Stomach (tissue), 4 donors: ENCODE measurements at regions not wholly inside any gene's neighbourhood (a gene's known extent, or its start where the extent isn't known, plus 50 kb on each side); places are given as distances from the start of the nearest gene placed in this dataset.

Experiments used
- POLR2AphosphoS5 ChIP-seq, 3 donors: sonication (generic); formaldehyde crosslinking; IDR thresholded peaks; one replicate each; pipeline ENCODE4 v1.6.1; 2016; ENCODE audit warnings: antibody characterized with exemption in 3 of 3
- TF ChIP-seq, protein P1 (sequence below), 7 experiments: fragments of 450-650 bp in 4 of 7; fragments of 200-600 bp in 3 of 7; sonication (generic) in 3 of 7; IDR thresholded peaks; one replicate each; pipeline ENCODE4 v1.5.1; 2016 to 2019; ENCODE audit warnings: antibody characterized with exemption in 7 of 7, control low read depth in 2 of 7, mild to moderate bottlenecking in 1 of 7

DNA sequence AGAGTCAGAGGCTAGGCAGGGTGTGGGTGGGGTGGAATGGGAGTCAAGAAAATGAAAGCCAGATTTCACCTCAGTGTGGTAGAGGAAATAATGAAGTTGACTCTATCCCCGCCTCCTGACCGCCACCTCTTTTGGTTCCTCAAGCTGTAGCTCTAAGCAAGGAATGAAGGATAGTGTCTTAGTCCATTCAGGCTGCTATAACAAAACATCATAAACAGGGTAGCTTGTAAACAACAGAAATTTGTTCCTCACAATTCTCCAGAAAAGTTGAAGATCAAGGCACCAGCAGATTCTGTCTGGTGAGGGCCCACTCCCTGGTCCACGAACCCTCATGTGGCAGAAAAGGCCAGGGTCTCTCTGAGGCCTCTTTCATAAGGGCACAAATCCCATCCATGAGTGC lies 109.1 kb upstream of the AMN1 start:
- TF ChIP-seq POLR2AphosphoS5 (IDR thresholded peaks at IDR 0.05) = no peak
- TF ChIP-seq, protein P1, sequence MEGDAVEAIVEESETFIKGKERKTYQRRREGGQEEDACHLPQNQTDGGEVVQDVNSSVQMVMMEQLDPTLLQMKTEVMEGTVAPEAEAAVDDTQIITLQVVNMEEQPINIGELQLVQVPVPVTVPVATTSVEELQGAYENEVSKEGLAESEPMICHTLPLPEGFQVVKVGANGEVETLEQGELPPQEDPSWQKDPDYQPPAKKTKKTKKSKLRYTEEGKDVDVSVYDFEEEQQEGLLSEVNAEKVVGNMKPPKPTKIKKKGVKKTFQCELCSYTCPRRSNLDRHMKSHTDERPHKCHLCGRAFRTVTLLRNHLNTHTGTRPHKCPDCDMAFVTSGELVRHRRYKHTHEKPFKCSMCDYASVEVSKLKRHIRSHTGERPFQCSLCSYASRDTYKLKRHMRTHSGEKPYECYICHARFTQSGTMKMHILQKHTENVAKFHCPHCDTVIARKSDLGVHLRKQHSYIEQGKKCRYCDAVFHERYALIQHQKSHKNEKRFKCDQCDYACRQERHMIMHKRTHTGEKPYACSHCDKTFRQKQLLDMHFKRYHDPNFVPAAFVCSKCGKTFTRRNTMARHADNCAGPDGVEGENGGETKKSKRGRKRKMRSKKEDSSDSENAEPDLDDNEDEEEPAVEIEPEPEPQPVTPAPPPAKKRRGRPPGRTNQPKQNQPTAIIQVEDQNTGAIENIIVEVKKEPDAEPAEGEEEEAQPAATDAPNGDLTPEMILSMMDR (IDR thresholded peaks at IDR 0.05) = no peak
